Lung (tissue), 11 donors: ENCODE measurements at regions not wholly inside any gene's neighbourhood (a gene's known extent, or its start where the extent isn't known, plus 50 kb on each side); places are given as distances from the start of the nearest gene placed in this dataset.

Source experiments
- ATAC-seq: fragments of 200-7000 bp; cut with Tn5 transposase; one replicate; pipeline ENCODE4 v1.9.1; 2020; ENCODE audit warnings: moderate number of reproducible peaks; ENCODE audit not compliant: insufficient read depth, low FRiP score
- DNase-seq, 3 donors: peaks; one replicate each; pipeline ENCODE4 v3.0.0-alpha.2; 2013 to 2017
- H3K27ac ChIP-seq, 2 donors: one replicate each; pipeline ENCODE4 v1.5.1; 2013; ENCODE audit warnings: mild to moderate bottlenecking in 2 of 2, moderate library complexity in 2 of 2, control low read depth in 1 of 2, inconsistent platforms in 1 of 2, low read depth in 1 of 2, low read length in 1 of 2
- H3K27me3 ChIP-seq, 3 donors: one replicate each; pipeline ENCODE4 v1.5.1; 2013; ENCODE audit warnings: low read length in 2 of 3; ENCODE audit not compliant: control insufficient read depth in 3 of 3, insufficient read depth in 3 of 3
- H3K36me3 ChIP-seq, 4 donors: one replicate each; pipeline ENCODE4 v1.5.1; 2013; ENCODE audit warnings: low read length in 4 of 4, mild to moderate bottlenecking in 1 of 4, moderate library complexity in 1 of 4; ENCODE audit not compliant: control insufficient read depth in 4 of 4, insufficient read depth in 4 of 4
- H3K4me1 ChIP-seq, 5 donors: one replicate each; pipeline ENCODE4 v1.5.1; 2013; ENCODE audit warnings: low read length in 5 of 5, mild to moderate bottlenecking in 2 of 5, moderate library complexity in 1 of 5; ENCODE audit not compliant: control insufficient read depth in 5 of 5, insufficient read depth in 5 of 5
- H3K4me3 ChIP-seq: one replicate; pipeline ENCODE4 v1.5.1; 2013; ENCODE audit warnings: mild to moderate bottlenecking, control low read depth, moderate library complexity
- H3K9ac ChIP-seq, 2 donors: one replicate each; pipeline ENCODE4 v1.5.1; 2013; ENCODE audit warnings: low read length in 2 of 2, control low read depth in 1 of 2; ENCODE audit not compliant: insufficient read depth in 1 of 2
- H3K9me3 ChIP-seq, 4 donors: one replicate each; pipeline ENCODE4 v1.5.1; 2013; ENCODE audit warnings: low read length in 3 of 4, mild to moderate bottlenecking in 1 of 4, moderate library complexity in 1 of 4; ENCODE audit not compliant: control insufficient read depth in 4 of 4, insufficient read depth in 3 of 4
- CTCF ChIP-seq: IDR thresholded peaks from 2 replicates; pipeline ENCODE4 v1.5.1; 2012; ENCODE audit warnings: mild to moderate bottlenecking; ENCODE audit errors: control extremely low read depth, extremely low read depth
- WGBS, 2 donors: extraction: QIAGEN DNeasy Blood & Tissue Kit; methylation state at CpG; one replicate each; pipeline ENCODE4 v1.1.7; 2013; 5-methylcytosine and 5-hydroxymethylcytosine counted together
- donor health status: control.
- donor health status: control.
- donor health status: Bipolar disorder and iron deficiency.
- donor health status: healthy.
- donor health status: DM: yes; HTN: yes; CAD: no.

DNA sequence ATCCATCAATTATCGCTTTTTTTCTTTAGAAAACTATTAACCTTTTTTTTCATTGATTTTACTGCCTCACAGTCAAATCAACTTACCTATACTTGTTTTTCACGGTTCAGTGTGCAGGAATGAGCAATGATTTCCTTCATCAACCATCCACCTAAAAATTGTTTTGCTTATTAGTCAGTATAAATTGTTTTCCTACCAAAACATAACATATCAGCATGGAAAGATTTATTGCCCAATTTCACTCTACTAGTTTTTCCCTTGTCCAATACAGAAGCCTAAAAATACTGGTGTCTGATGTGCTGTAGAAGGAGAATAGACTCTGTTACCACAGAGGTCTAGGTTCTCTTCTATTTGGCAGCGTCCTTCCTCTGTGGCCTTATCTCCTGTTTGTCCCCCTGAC, 558.2 kb upstream of the CITED2 start:
- no peak overlapping the region for H3K9ac ChIP-seq
- H3K4me1 ChIP-seq, result no peaks in the 10 kb centered on the region
- no peak overlapping the region for H3K27ac ChIP-seq
- no peaks in the 10 kb centered on the region for H3K9me3 ChIP-seq
- DNase-seq (no peak), ATAC-seq (no peak)
- H3K4me3 ChIP-seq, result no peak overlapping the region
- no peak for TF ChIP-seq CTCF
- H3K36me3 ChIP-seq, result no peaks in the 10 kb centered on the region
- no peaks in the 10 kb centered on the region for H3K27me3 ChIP-seq
- 93 to 96% methylated on average over 3 of the region's 3 CpGs for WGBS, 2 donors

- peaks cover 0 to 3% (median 0%) of the 10 kb centered on the region in 5 donors for H3K4me1 ChIP-seq
- DNase-seq (no peak), ATAC-seq (no peak)
- no peak for TF ChIP-seq CTCF
- H3K27ac ChIP-seq, result no peak overlapping the region
- WGBS, 2 donors, result 88 to 89% methylated on average over 2 of the region's 2 CpGs
- no peak overlapping the region for H3K4me3 ChIP-seq
- no peak overlapping the region for H3K9ac ChIP-seq
- H3K36me3 ChIP-seq, result no peaks in the 10 kb centered on the region
- no peaks in the 10 kb centered on the region for H3K9me3 ChIP-seq
- H3K27me3 ChIP-seq, result no peaks in the 10 kb centered on the region
These were observed 557.3 kb upstream of the CITED2 start for GRCh38 chr6:139931747-139932146.

DNA sequence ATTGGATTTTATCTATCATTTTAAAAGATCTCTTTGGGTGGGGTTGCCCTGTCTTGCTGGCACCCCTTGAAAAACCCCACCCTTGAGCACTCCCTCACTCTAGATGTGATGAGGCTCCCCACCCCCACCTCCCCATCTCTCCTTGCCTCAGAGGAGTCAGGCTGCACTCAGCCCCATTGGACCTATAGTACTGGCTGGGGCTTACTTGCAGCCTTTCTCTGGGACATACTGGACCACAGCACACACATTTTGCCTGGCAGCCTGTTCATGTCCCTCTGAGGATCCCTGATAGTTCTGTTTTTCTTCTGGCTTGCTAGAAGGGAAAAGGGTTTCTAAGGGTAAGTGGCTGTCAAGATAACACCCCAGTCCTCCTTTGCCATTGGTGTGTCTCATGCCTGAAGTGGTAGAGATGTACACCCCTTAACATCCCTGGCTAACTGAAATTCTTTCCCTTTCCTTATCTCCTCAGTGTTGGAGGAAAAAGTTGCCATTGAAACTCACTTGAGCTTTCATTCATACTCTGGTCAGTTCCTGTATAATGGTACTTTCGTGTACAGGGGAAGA, 553.4 kb upstream of the CITED2 start:
- 44 to 60% methylated on average over 1 of the region's 1 CpG for WGBS, 2 donors

More for the DNA sequence above, 553.4 kb upstream of the CITED2 start:
- H3K4me1 ChIP-seq, result peaks cover 0 to 8% (median 3%) of the 10 kb centered on the region in 5 donors
- no peak overlapping the region for H3K27ac ChIP-seq
- DNase-seq (no peak), ATAC-seq (no peak)
- H3K9ac ChIP-seq, result no peak overlapping the region
- H3K27me3 ChIP-seq, result no peaks in the 10 kb centered on the region
- H3K4me3 ChIP-seq, result no peak overlapping the region
- no peak for TF ChIP-seq CTCF
- H3K36me3 ChIP-seq, result no peaks in the 10 kb centered on the region
- no peaks in the 10 kb centered on the region for H3K9me3 ChIP-seq
